ENCODE measurements at regions not wholly inside any gene's neighbourhood (a gene's known extent, or its start where the extent isn't known, plus 50 kb on each side); places are given as distances from the start of the nearest gene placed in this dataset.

GRCh38 chr11:45530111-45530510, 135.3 kb downstream of the CHST1 start:
- DNase-seq: no peak
- no peak overlapping the region for H2BK15ac ChIP-seq (ENCODE audit: low read depth, low read length)
- H3K14ac ChIP-seq (ENCODE audit: insufficient read depth, low read length): no peak overlapping the region
- H2BK20ac ChIP-seq (ENCODE audit: low read depth, low read length, poor library complexity, severe bottlenecking): no peak overlapping the region
- Mint-ChIP-seq H3K36me3 (ENCODE audit: insufficient read depth in 1 of 3, low read depth in 3 of 3) (no peaks in the 10 kb centered on the region), H3K4me3 (no peak overlapping the region), H3K27me3 (ENCODE audit: low read depth) (peaks cover 13% of the 10 kb centered on the region), H3K9me3 (no peaks in the 10 kb centered on the region; a peak in 1 of 5 replicates), H3K4me1 (peaks cover 0 to 6% of the 10 kb centered on the region in 2 experiments; a peak in 1 of 4 replicates), H3K27ac (no peak overlapping the region)
- H3K23ac ChIP-seq (ENCODE audit: insufficient read length, low read depth, low read length): no peak overlapping the region
- H3K18ac ChIP-seq (ENCODE audit: insufficient read length, low read depth, low read length): no peak overlapping the region
- no peak overlapping the region for H3K9ac ChIP-seq (ENCODE audit: extremely low read depth, insufficient read length, low read length)
- H2BK12ac ChIP-seq (ENCODE audit: insufficient read length, low read depth, low read length): no peak overlapping the region
- no CpG with 5 or more reads among the region's 2 CpGs for WGBS (ENCODE audit: extremely low coverage, insufficient read length, low lambda C conversion rate)
- H3K23me2 ChIP-seq (ENCODE audit: insufficient read length, low read depth, low read length, poor library complexity, severe bottlenecking): no peaks in the 10 kb centered on the region
- no peak overlapping the region for H3K4me2 ChIP-seq (ENCODE audit: insufficient read depth, insufficient read length, low read length)
- H2AFZ ChIP-seq (ENCODE audit: low read length): no peak overlapping the region
- no peaks in the 10 kb centered on the region for H3K79me1 ChIP-seq (ENCODE audit: insufficient read depth, low read depth, low read length, poor library complexity, severe bottlenecking)
- H4K91ac ChIP-seq (ENCODE audit: insufficient read length, low read depth, low read length): no peak overlapping the region
- no peak overlapping the region for H4K5ac ChIP-seq (ENCODE audit: insufficient read length, low read depth, low read length)
- no peak for TF ChIP-seq CTCF (conservative IDR thresholded peaks at IDR 0.05)
- H4K20me1 ChIP-seq (ENCODE audit: control insufficient read depth, insufficient read depth, insufficient read length): no peaks in the 10 kb centered on the region
- H3K27me3 ChIP-seq (ENCODE audit: insufficient read depth, low read length): no peaks in the 10 kb centered on the region
- no peak overlapping the region for H2BK120ac ChIP-seq (ENCODE audit: low read depth, low read length, poor library complexity, severe bottlenecking)
- no peak overlapping the region for H3K56ac ChIP-seq (ENCODE audit: insufficient read length, low read depth, low read length)
- H2AK5ac ChIP-seq (ENCODE audit: insufficient read length, low read length): no peak overlapping the region
- H3K4me1 ChIP-seq (ENCODE audit: insufficient read depth, low read length): no peaks in the 10 kb centered on the region
- H4K8ac ChIP-seq (replicated peaks; ENCODE audit: insufficient read length, low read depth, low read length): no peak overlapping the region
- H3K27ac ChIP-seq (ENCODE audit: insufficient read length, low read depth, low read length): no peak overlapping the region
- H2BK5ac ChIP-seq (ENCODE audit: insufficient read length, low read length): no peak overlapping the region
- no peaks in the 10 kb centered on the region for H3K9me3 ChIP-seq (ENCODE audit: control insufficient read depth, low read depth, low read length)
- no peak overlapping the region for H3K4ac ChIP-seq (ENCODE audit: low read depth, low read length)
- H3K79me2 ChIP-seq (ENCODE audit: insufficient read depth, low read length): no peaks in the 10 kb centered on the region
- H3T11ph ChIP-seq (ENCODE audit: low read length): no peak overlapping the region

Data from H9 (cell line).